Left lung (tissue), 4 donors: ENCODE measurements at regions not wholly inside any gene's neighbourhood (a gene's known extent, or its start where the extent isn't known, plus 50 kb on each side); places are given as distances from the start of the nearest gene placed in this dataset.

Experiments
- ATAC-seq: fragments of 200-7000 bp; cut with Tn5 transposase; one replicate; pipeline ENCODE4 v1.9.1; 2020; ENCODE audit warnings: moderate library complexity
- DNase-seq, 4 donors: peaks; one replicate each; pipeline ENCODE4 v3.0.0-alpha.2; 2013 to 2020
- H3K27ac ChIP-seq, 2 donors: fragments of 200-600 bp; sonication (generic) in 1 of 2; one replicate each; pipeline versions ENCODE4 v1.5.0 to v1.8.0; 2020 to 2021
- H3K27me3 ChIP-seq, 2 donors: fragments of 200-600 bp; sonication (generic) in 1 of 2; one replicate each; pipeline versions ENCODE4 v1.5.0 to v1.8.0; 2020 to 2021
- H3K36me3 ChIP-seq, 2 donors: fragments of 200-600 bp; sonication (generic) in 1 of 2; one replicate each; pipeline versions ENCODE4 v1.5.0 to v1.8.0; 2020 to 2021
- H3K4me1 ChIP-seq, 2 donors: fragments of 200-600 bp; one replicate each; pipeline ENCODE4 v1.8.0; 2021
- H3K4me3 ChIP-seq, 2 donors: fragments of 200-600 bp; sonication (generic) in 1 of 2; one replicate each; pipeline versions ENCODE4 v1.5.0 to v1.8.0; 2020 to 2021; ENCODE audit warnings: mild to moderate bottlenecking in 1 of 2
- H3K9me3 ChIP-seq, 2 donors: fragments of 200-600 bp; sonication (generic) in 1 of 2; one replicate each; pipeline versions ENCODE4 v1.5.0 to v1.8.0; 2020 to 2021
- CTCF ChIP-seq, 2 donors: fragments of 200-600 bp; sonication (generic) in 1 of 2; IDR thresholded peaks; one replicate each; pipeline versions ENCODE4 v1.5.0 to v1.8.0; 2021; ENCODE audit warnings: antibody characterized with exemption in 2 of 2
- intact Hi-C, 2 donors: fragments of 100-400 bp; cut with DNase I; formaldehyde crosslinking; loops; one replicate each; pipeline versions ENCODE4 v1.11.2 to v1.14.2; 2022
- donor health status: DM: no; HTN: yes; CAD: no.
- donor health status: DM: no; HTN: no; CAD: no.

- Histone ChIP-seq H3K4me1 (no peaks in the 10 kb centered on the region), H3K9me3 (no peaks in the 10 kb centered on the region), H3K4me3 (no peak overlapping the region), H3K27ac (no peak overlapping the region), H3K27me3 (no peaks in the 10 kb centered on the region), H3K36me3 (no peaks in the 10 kb centered on the region)
- intact Hi-C loops = no loop called here
- no peak for TF ChIP-seq CTCF (IDR thresholded peaks at IDR 0.05)
- ATAC-seq (no peak), DNase-seq (no peak)
Measured at GRCh38 chr4:133081246-133081645, 67.8 kb upstream of the PCDH10 start.

GRCh38 chr4:133084421-133084820 is 64.7 kb upstream of the PCDH10 start:
- Histone ChIP-seq H3K9me3 (no peaks in the 10 kb centered on the region), H3K27ac (no peak overlapping the region), H3K4me1 (no peaks in the 10 kb centered on the region), H3K36me3 (no peaks in the 10 kb centered on the region), H3K27me3 (no peaks in the 10 kb centered on the region), H3K4me3 (no peak overlapping the region)
- TF ChIP-seq CTCF (IDR thresholded peaks at IDR 0.05) = no peak
- DNase-seq = no peak
- intact Hi-C loops = no loop called here
- ATAC-seq = no peak

- no peaks in the 10 kb centered on the region for H3K4me1 ChIP-seq
Measured at GRCh38 chr4:133095591-133095990, 53.5 kb upstream of the PCDH10 start.

GRCh38 chr4:133096972-133097371 is 52.1 kb upstream of the PCDH10 start:
- no peak overlapping the region for H3K4me3 ChIP-seq
- intact Hi-C loops = no loop called here
- ATAC-seq = no peak
- H3K4me1 ChIP-seq = no peaks in the 10 kb centered on the region
- no peak for DNase-seq
- no peak overlapping the region for H3K27ac ChIP-seq
- H3K36me3 ChIP-seq = no peaks in the 10 kb centered on the region
- no peaks in the 10 kb centered on the region for H3K9me3 ChIP-seq
- no peaks in the 10 kb centered on the region for H3K27me3 ChIP-seq
- no peak for TF ChIP-seq CTCF (IDR thresholded peaks at IDR 0.05)

More at GRCh38 chr4:133095591-133095990, 53.5 kb upstream of the PCDH10 start:
- Histone ChIP-seq H3K36me3 (no peaks in the 10 kb centered on the region), H3K9me3 (no peaks in the 10 kb centered on the region), H3K4me3 (no peak overlapping the region), H3K27ac (no peak overlapping the region), H3K27me3 (no peaks in the 10 kb centered on the region)
- DNase-seq (no peak), ATAC-seq (no peak)
- no peak for TF ChIP-seq CTCF (IDR thresholded peaks at IDR 0.05)
- intact Hi-C loops = no loop called here
